Suprapubic skin (tissue), 4 donors: ENCODE measurements at regions not wholly inside any gene's neighbourhood (a gene's known extent, or its start where the extent isn't known, plus 50 kb on each side); places are given as distances from the start of the nearest gene placed in this dataset.

Source experiments
- DNase-seq, 2 donors: peaks; one replicate each; pipeline ENCODE4 v3.0.0-alpha.2; 2019; ENCODE audit warnings: low spot score in 2 of 2
- H3K27ac ChIP-seq: fragments of 200-600 bp; sonication (generic); one replicate; pipeline ENCODE4 v1.5.1; 2019
- H3K27me3 ChIP-seq: fragments of 200-600 bp; sonication (generic); one replicate; pipeline ENCODE4 v1.5.1; 2019
- H3K36me3 ChIP-seq: fragments of 200-600 bp; sonication (generic); one replicate; pipeline ENCODE4 v1.5.1; 2019
- H3K4me1 ChIP-seq: fragments of 200-600 bp; sonication (generic); one replicate; pipeline ENCODE4 v1.5.1; 2019
- H3K4me3 ChIP-seq: fragments of 200-600 bp; sonication (generic); one replicate; pipeline ENCODE4 v1.5.1; 2019; ENCODE audit warnings: mild to moderate bottlenecking
- H3K9me3 ChIP-seq: fragments of 200-600 bp; sonication (generic); one replicate; pipeline ENCODE4 v1.5.1; 2019
- EP300 ChIP-seq: sonication (generic); formaldehyde crosslinking; IDR thresholded peaks from one replicate; pipeline ENCODE4 v1.6.1; 2017; ENCODE audit warnings: antibody characterized with exemption
- POLR2A ChIP-seq, 2 donors: fragments of 450-650 bp; IDR thresholded peaks; one replicate each; pipeline ENCODE4 v1.6.1; 2017; ENCODE audit warnings: antibody characterized with exemption in 2 of 2, mild to moderate bottlenecking in 2 of 2, moderate library complexity in 2 of 2
- POLR2AphosphoS5 ChIP-seq, 3 donors: sonication (generic); formaldehyde crosslinking; IDR thresholded peaks; one replicate each; pipeline ENCODE4 v1.6.1; 2017; ENCODE audit warnings: antibody characterized with exemption in 3 of 3
- WGBS: methylation state at CpG from one replicate; pipeline ENCODE4 v1.1.5; 2018; 5-methylcytosine and 5-hydroxymethylcytosine counted together
- TF ChIP-seq, protein P1 (sequence below), 2 donors: fragments of 200-600 bp in 1 of 2; fragments of 450-650 bp in 1 of 2; sonication (generic) in 1 of 2; IDR thresholded peaks; one replicate each; pipeline ENCODE4 v1.5.1; 2016 to 2019; ENCODE audit warnings: antibody characterized with exemption in 2 of 2, mild to moderate bottlenecking in 1 of 2, moderate library complexity in 1 of 2

DNA sequence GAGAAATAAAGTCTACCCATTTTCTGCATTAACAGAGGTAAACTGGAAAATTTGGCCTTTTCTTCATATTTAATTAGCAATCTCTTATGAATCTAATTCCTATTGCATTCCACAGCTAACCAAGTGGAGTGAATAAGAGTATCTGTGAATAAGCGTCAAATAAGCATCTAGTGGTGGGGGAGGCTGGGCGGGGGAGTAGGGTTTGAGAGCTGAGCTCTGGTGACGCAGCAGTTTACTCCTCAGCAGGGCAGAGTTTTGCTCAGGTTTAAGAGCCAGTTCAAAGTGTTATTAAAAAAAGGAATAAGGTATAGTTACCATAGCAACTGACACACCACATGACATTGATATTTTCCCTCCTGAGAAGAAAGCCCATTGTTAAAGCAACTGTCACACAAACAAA lies 1346.8 kb upstream of the CELF2 start:
- TF ChIP-seq EP300 (no peak), POLR2A (IDR thresholded peaks at IDR 0.05) (no peak), POLR2AphosphoS5 (IDR thresholded peaks at IDR 0.05) (no peak)
- TF ChIP-seq, protein P1, sequence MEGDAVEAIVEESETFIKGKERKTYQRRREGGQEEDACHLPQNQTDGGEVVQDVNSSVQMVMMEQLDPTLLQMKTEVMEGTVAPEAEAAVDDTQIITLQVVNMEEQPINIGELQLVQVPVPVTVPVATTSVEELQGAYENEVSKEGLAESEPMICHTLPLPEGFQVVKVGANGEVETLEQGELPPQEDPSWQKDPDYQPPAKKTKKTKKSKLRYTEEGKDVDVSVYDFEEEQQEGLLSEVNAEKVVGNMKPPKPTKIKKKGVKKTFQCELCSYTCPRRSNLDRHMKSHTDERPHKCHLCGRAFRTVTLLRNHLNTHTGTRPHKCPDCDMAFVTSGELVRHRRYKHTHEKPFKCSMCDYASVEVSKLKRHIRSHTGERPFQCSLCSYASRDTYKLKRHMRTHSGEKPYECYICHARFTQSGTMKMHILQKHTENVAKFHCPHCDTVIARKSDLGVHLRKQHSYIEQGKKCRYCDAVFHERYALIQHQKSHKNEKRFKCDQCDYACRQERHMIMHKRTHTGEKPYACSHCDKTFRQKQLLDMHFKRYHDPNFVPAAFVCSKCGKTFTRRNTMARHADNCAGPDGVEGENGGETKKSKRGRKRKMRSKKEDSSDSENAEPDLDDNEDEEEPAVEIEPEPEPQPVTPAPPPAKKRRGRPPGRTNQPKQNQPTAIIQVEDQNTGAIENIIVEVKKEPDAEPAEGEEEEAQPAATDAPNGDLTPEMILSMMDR (IDR thresholded peaks at IDR 0.05) = no peak
- H3K27ac ChIP-seq = no peak overlapping the region

DNA sequence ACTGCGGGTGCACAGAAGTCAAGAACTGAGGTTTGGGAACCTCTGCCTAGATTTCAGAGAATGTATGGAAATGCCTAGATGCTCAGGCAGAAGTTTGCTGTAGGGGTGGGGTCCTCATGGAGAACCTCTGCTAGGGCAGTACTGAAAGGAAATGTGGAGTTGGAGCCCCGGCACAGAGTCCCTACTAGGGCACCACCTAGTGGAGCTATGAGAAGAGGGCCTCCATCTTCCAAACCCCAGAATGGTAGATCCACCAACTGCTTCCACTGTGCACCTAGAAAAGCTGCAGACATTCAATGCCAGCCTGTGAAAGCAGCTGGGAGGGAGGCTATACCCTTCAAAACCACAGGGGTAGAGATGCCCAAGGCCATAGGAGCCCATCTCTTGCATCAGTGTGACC lies 1336.0 kb upstream of the CELF2 start:
- H3K4me1 ChIP-seq = no peaks in the 10 kb centered on the region
- H3K27ac ChIP-seq = no peak overlapping the region
- no peaks in the 10 kb centered on the region for H3K9me3 ChIP-seq
- TF ChIP-seq, protein P1 (IDR thresholded peaks at IDR 0.05) = no peak
- TF ChIP-seq EP300 (no peak), POLR2AphosphoS5 (IDR thresholded peaks at IDR 0.05) (no peak), POLR2A (IDR thresholded peaks at IDR 0.05) (no peak)
- DNase-seq = no peak
- no peaks in the 10 kb centered on the region for H3K36me3 ChIP-seq
- 86% methylated on average over 2 of the region's 2 CpGs for WGBS
- H3K4me3 ChIP-seq = no peak overlapping the region
- H3K27me3 ChIP-seq = no peaks in the 10 kb centered on the region

More for the DNA sequence above, 1346.8 kb upstream of the CELF2 start:
- WGBS = 84% methylated on average over 3 of the region's 3 CpGs
- no peak for DNase-seq
- H3K27me3 ChIP-seq = no peaks in the 10 kb centered on the region
- no peak overlapping the region for H3K4me3 ChIP-seq
- no peaks in the 10 kb centered on the region for H3K36me3 ChIP-seq
- no peaks in the 10 kb centered on the region for H3K9me3 ChIP-seq
- H3K4me1 ChIP-seq = no peaks in the 10 kb centered on the region

DNA sequence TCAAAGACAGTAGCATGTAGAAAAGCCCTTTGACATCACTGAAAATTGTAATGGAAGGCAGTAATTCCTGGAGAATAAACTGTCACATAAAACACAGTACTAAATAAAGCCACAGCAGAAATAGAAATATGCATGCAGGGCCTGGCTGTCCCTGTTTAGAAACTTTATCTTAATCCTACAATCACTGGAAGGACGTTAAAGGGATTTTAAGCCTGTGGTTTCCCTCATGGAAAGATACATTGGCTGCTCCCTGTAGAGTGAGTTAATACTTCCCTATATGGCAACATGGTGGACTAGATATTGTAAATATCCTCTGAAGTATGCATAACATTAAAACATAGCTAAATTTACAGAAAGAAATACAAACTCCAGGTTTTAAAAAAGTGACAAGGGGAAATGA lies 1334.9 kb upstream of the CELF2 start:
- no peak overlapping the region for H3K4me3 ChIP-seq

DNA sequence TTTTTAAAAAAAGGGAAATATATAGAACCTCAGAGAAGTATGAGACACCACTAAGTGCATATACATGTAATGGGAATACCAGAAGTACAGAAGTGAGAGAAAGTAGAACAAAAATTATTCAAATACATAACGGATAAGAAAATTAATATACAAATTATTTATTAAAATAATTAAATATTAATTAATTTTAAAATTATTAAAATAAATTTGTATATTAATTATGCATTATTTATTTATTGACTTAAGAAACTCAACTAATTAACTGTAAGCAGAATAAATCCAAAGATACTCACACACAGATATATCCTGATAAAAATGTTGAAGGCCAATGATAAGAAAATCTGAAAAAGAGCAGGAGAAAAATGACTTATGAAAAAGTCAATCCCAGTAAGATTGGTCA lies 1333.5 kb upstream of the CELF2 start:
- TF ChIP-seq EP300 (no peak), POLR2AphosphoS5 (IDR thresholded peaks at IDR 0.05) (no peak), POLR2A (IDR thresholded peaks at IDR 0.05) (no peak)
- TF ChIP-seq, protein P1 (IDR thresholded peaks at IDR 0.05) = no peak
- WGBS = 100% methylated on average over 1 of the region's 1 CpG
- Histone ChIP-seq H3K36me3 (no peaks in the 10 kb centered on the region), H3K9me3 (no peaks in the 10 kb centered on the region), H3K4me1 (no peaks in the 10 kb centered on the region), H3K4me3 (no peak overlapping the region), H3K27ac (no peak overlapping the region), H3K27me3 (no peaks in the 10 kb centered on the region)
- no peak for DNase-seq

More for the DNA sequence above, 1334.9 kb upstream of the CELF2 start:
- DNase-seq = no peak
- WGBS = 50% methylated on average over 1 of the region's 1 CpG
- Histone ChIP-seq H3K27me3 (no peaks in the 10 kb centered on the region), H3K27ac (no peak overlapping the region), H3K36me3 (no peaks in the 10 kb centered on the region), H3K4me1 (no peaks in the 10 kb centered on the region), H3K9me3 (no peaks in the 10 kb centered on the region)
- no peak for TF ChIP-seq POLR2AphosphoS5 (IDR thresholded peaks at IDR 0.05)
- no peak for TF ChIP-seq POLR2A (IDR thresholded peaks at IDR 0.05)
- TF ChIP-seq EP300 = no peak
- TF ChIP-seq, protein P1 (IDR thresholded peaks at IDR 0.05) = no peak

DNA sequence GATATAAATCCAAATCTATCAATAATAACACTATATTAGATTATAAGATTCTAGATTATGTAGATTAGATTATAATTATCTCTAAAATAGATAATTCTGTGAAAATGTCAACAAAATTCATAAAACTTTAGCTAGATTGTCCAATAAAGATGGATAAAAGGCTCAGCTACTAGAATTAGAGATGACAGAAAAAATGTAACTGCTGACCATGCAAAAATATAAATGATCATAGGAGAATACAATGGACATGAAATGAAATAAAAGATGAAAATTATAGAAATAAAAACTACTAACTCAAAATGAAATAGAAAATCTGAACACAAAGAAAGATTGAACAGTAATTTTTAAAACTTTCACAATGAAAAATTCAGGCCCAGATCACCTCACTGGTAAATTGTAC lies 1332.1 kb upstream of the CELF2 start:
- Histone ChIP-seq H3K27me3 (no peaks in the 10 kb centered on the region), H3K4me3 (no peak overlapping the region), H3K36me3 (no peaks in the 10 kb centered on the region), H3K4me1 (no peaks in the 10 kb centered on the region), H3K9me3 (no peaks in the 10 kb centered on the region), H3K27ac (no peak overlapping the region)
- DNase-seq = no peak
- TF ChIP-seq, protein P1 (IDR thresholded peaks at IDR 0.05) = no peak
- TF ChIP-seq POLR2A (IDR thresholded peaks at IDR 0.05) (no peak), POLR2AphosphoS5 (IDR thresholded peaks at IDR 0.05) (no peak), EP300 (no peak)
